ENCODE measurements at regions not wholly inside any gene's neighbourhood (a gene's known extent, or its start where the extent isn't known, plus 50 kb on each side); places are given as distances from the start of the nearest gene placed in this dataset.
"Not testable (repeated sequence)": the region's sequence is repeated elsewhere in the genome, so short reads cannot be mapped to it uniquely, and the experiment has no call there.

GRCh38 chr9:102519423-102519822 is 475.7 kb upstream of the CYLC2 start:
- DNase-seq (ENCODE audit: extremely low spot score, insufficient read length, low read depth) (no peak), FAIRE-seq (no peak)

GRCh38 chr9:102518324-102518723 is 476.8 kb upstream of the CYLC2 start:
- FAIRE-seq: no peak
- DNase-seq (ENCODE audit: extremely low spot score, insufficient read length, low read depth): no peak

GRCh38 chr9:102514541-102514940 is 480.6 kb upstream of the CYLC2 start:
- FAIRE-seq (no peak), DNase-seq (ENCODE audit: extremely low spot score, insufficient read length, low read depth) (no peak)

- no peak for FAIRE-seq
- no peak for DNase-seq (ENCODE audit: extremely low spot score, insufficient read length, low read depth)
Observed at GRCh38 chr9:102507044-102507687, 488.0 kb upstream of the CYLC2 start.

- DNase-seq (ENCODE audit: extremely low spot score, insufficient read length, low read depth): no peak
- no peak for FAIRE-seq
Observed at GRCh38 chr9:102506406-102506805, 488.7 kb upstream of the CYLC2 start.

- DNase-seq (ENCODE audit: extremely low spot score, insufficient read length, low read depth) (no peak), FAIRE-seq (no peak)
Observed at GRCh38 chr9:102499468-102499867, 495.7 kb upstream of the CYLC2 start.

GRCh38 chr9:102497709-102498108 is 497.4 kb upstream of the CYLC2 start:
- no peak for DNase-seq (ENCODE audit: extremely low spot score, insufficient read length, low read depth)
- no peak for FAIRE-seq

- not testable (repeated sequence) for FAIRE-seq
Observed at GRCh38 chr9:102486976-102487375, 508.2 kb upstream of the CYLC2 start.

GRCh38 chr9:102483651-102484050 is 511.5 kb upstream of the CYLC2 start:
- FAIRE-seq (no peak), DNase-seq (ENCODE audit: extremely low spot score, insufficient read length, low read depth) (no peak)

More at GRCh38 chr9:102486976-102487375, 508.2 kb upstream of the CYLC2 start:
- not testable (repeated sequence) for DNase-seq (ENCODE audit: extremely low spot score, insufficient read length, low read depth)

- no peak for DNase-seq (ENCODE audit: extremely low spot score, insufficient read length, low read depth)
- no peak for FAIRE-seq
Observed at GRCh38 chr9:102482776-102483175, 512.4 kb upstream of the CYLC2 start.

- FAIRE-seq: no peak
Observed at GRCh38 chr9:102479191-102479590, 515.9 kb upstream of the CYLC2 start.

GRCh38 chr9:102474357-102474756 is 520.8 kb upstream of the CYLC2 start:
- DNase-seq (ENCODE audit: extremely low spot score, insufficient read length, low read depth) (no peak), FAIRE-seq (no peak)

More at GRCh38 chr9:102479191-102479590, 515.9 kb upstream of the CYLC2 start:
- DNase-seq (ENCODE audit: extremely low spot score, insufficient read length, low read depth): no peak

- FAIRE-seq; DNase-seq (ENCODE audit: extremely low spot score, insufficient read length, low read depth): not testable (repeated sequence)
Observed at GRCh38 chr9:102469430-102469829, 525.7 kb upstream of the CYLC2 start.

- FAIRE-seq: no peak
- DNase-seq (ENCODE audit: extremely low spot score, insufficient read length, low read depth): no peak
Observed at GRCh38 chr9:102461156-102461819, 533.8 kb upstream of the CYLC2 start.

GRCh38 chr9:102459828-102460227 is 535.3 kb upstream of the CYLC2 start:
- FAIRE-seq (no peak), DNase-seq (ENCODE audit: extremely low spot score, insufficient read length, low read depth) (no peak)

GRCh38 chr9:102456562-102456961 is 538.6 kb upstream of the CYLC2 start:
- no peak for FAIRE-seq
- no peak for DNase-seq (ENCODE audit: extremely low spot score, insufficient read length, low read depth)

GRCh38 chr9:102445906-102446305 is 549.2 kb upstream of the CYLC2 start:
- DNase-seq (ENCODE audit: extremely low spot score, insufficient read length, low read depth) (no peak), FAIRE-seq (no peak)

GRCh38 chr9:102445181-102445747 is 549.9 kb upstream of the CYLC2 start:
- no peak for FAIRE-seq
- DNase-seq (ENCODE audit: extremely low spot score, insufficient read length, low read depth): no peak

GRCh38 chr9:102439583-102439982 is 555.5 kb upstream of the CYLC2 start:
- FAIRE-seq (no peak), DNase-seq (ENCODE audit: extremely low spot score, insufficient read length, low read depth) (no peak)

GRCh38 chr9:102436599-102436998 is 558.5 kb upstream of the CYLC2 start:
- DNase-seq (ENCODE audit: extremely low spot score, insufficient read length, low read depth); FAIRE-seq: not testable (repeated sequence)

- DNase-seq (ENCODE audit: extremely low spot score, insufficient read length, low read depth) (no peak), FAIRE-seq (no peak)
Observed at GRCh38 chr9:102435427-102435826, 559.7 kb upstream of the CYLC2 start.

All from GM18507 (cell line).